ENCODE measurements at regions not wholly inside any gene's neighbourhood (a gene's known extent, or its start where the extent isn't known, plus 50 kb on each side); places are given as distances from the start of the nearest gene placed in this dataset.

DNA sequence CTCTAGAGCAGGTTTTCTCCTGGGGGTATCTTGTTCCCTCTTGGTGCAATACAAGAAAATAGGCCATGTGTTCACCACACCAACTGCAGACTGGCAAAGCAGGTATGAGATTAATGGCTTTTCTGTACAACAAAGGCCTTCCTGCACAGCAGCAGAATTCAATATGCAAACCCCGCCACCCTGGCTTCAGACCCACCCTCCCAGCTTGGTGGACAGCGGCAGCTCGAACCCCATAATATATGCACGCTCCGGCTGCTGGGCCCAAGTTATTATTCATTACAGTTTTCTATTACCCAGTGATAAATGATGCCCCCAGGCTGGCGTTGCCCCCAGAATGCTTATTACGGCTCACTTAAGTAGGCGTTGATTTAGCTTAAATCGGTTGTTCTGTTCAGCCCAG, 144.2 kb downstream of the RRAGC start:
- no peak overlapping the region for H3K4me3 ChIP-seq (ENCODE audit: low read depth, low read length)
- H3K4me1 ChIP-seq (ENCODE audit: control insufficient read depth, insufficient read depth, low read length): no peaks in the 10 kb centered on the region
- no peak overlapping the region for H3K9ac ChIP-seq (ENCODE audit: low read depth, low read length)
- no peaks in the 10 kb centered on the region for H3K27me3 ChIP-seq (ENCODE audit: control insufficient read depth, insufficient read depth, low read length)
- no peak overlapping the region for H3K27ac ChIP-seq (ENCODE audit: low read depth, low read length)
- H3K36me3 ChIP-seq (ENCODE audit: control insufficient read depth, insufficient read depth, low read length): no peaks in the 10 kb centered on the region
- no peaks in the 10 kb centered on the region for H3K9me3 ChIP-seq (ENCODE audit: control insufficient read depth, insufficient read depth, low read length)

DNA sequence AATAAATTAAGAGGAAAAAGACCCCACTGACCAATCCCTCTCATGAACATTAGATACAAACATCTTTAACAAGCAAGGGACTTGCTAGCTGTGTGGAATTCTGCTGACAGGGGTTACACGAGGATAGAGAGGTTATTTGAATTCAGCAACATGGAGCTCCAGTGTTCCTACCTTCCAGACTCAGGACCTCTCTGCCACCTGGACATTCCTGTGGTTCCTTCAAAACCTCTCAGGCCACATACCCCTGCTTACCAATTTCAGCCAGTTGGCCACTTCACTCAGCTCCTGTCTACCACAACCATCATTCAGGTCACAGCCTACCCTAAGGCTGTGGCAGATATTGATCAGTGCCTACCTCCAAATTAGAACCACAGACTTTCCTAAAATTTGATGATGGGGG, 147.5 kb downstream of the RRAGC start:
- no peaks in the 10 kb centered on the region for H3K4me1 ChIP-seq (ENCODE audit: control insufficient read depth, insufficient read depth, low read length)
- H3K9me3 ChIP-seq (ENCODE audit: control insufficient read depth, insufficient read depth, low read length): no peaks in the 10 kb centered on the region
- no peak overlapping the region for H3K9ac ChIP-seq (ENCODE audit: low read depth, low read length)
- H3K27ac ChIP-seq (ENCODE audit: low read depth, low read length): no peak overlapping the region
- H3K36me3 ChIP-seq (ENCODE audit: control insufficient read depth, insufficient read depth, low read length): no peaks in the 10 kb centered on the region
- no peak overlapping the region for H3K4me3 ChIP-seq (ENCODE audit: low read depth, low read length)
- H3K27me3 ChIP-seq (ENCODE audit: control insufficient read depth, insufficient read depth, low read length): no peaks in the 10 kb centered on the region

DNA sequence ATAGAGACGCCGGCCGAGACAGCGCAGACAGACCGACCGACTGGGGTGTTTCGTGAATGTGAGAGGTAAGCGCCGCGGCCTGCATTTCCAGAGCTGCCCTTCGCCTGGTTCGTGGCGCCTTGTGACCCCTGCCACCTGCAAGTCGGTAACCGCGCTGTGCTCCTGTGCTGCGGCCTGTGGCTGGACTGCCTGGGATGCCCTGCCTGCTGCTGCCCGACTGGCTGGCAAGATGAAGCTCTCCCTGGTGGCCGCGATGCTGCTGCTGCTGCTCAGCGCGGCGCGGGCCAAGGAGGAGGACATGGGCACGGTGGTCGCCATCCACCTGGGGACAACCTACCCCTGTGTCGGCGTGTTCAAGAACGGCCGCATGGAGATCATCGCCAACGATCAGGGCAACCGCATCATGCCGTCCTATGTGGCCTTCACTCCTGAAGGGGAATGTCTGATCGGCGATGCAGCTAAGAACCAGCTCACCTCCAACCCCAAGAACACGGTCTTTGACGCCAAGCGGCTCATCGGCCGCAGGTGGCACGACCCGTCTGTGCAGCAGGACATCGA, 150.8 kb downstream of the RRAGC start:
- no peak overlapping the region for H3K27ac ChIP-seq (ENCODE audit: low read depth, low read length)
- no peaks in the 10 kb centered on the region for H3K36me3 ChIP-seq (ENCODE audit: control insufficient read depth, insufficient read depth, low read length)
- no peak overlapping the region for H3K4me3 ChIP-seq (ENCODE audit: low read depth, low read length)
- H3K9me3 ChIP-seq (ENCODE audit: control insufficient read depth, insufficient read depth, low read length): peaks cover 7% of the 10 kb centered on the region
- no peaks in the 10 kb centered on the region for H3K4me1 ChIP-seq (ENCODE audit: control insufficient read depth, insufficient read depth, low read length)
- no peaks in the 10 kb centered on the region for H3K27me3 ChIP-seq (ENCODE audit: control insufficient read depth, insufficient read depth, low read length)
- H3K9ac ChIP-seq (ENCODE audit: low read depth, low read length): no peak overlapping the region

DNA sequence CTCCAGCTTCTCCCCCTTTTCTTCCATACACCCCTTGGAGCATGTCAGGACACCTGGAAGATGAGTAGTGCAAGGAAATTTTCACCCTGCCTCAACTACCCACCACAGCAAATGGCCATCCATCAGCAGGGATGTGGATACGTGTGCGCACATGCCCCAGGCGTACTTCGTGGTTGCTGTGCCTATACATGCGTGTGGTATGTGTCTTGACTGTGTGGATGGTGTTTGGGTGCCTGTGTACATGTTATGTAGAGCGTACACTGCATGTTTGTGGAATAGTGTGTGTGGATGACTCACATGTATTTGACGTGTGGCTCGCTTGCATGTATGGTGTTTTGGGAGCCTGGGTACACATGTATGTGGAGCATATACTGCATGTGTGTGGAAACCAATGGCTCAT, 158.5 kb downstream of the RRAGC start:
- Histone ChIP-seq H3K9ac (ENCODE audit: low read depth, low read length) (no peak overlapping the region), H3K4me3 (ENCODE audit: low read depth, low read length) (no peak overlapping the region), H3K27me3 (ENCODE audit: control insufficient read depth, insufficient read depth, low read length) (no peaks in the 10 kb centered on the region), H3K27ac (ENCODE audit: low read depth, low read length) (no peak overlapping the region), H3K36me3 (ENCODE audit: control insufficient read depth, insufficient read depth, low read length) (no peaks in the 10 kb centered on the region), H3K4me1 (ENCODE audit: control insufficient read depth, insufficient read depth, low read length) (no peaks in the 10 kb centered on the region), H3K9me3 (ENCODE audit: control insufficient read depth, insufficient read depth, low read length) (peaks cover under 1% of the 10 kb centered on the region; the same call in 1 of the 2 replicates)

- H3K9ac ChIP-seq (ENCODE audit: low read depth, low read length): no peak overlapping the region
- no peak overlapping the region for H3K4me3 ChIP-seq (ENCODE audit: low read depth, low read length)
- no peaks in the 10 kb centered on the region for H3K36me3 ChIP-seq (ENCODE audit: control insufficient read depth, insufficient read depth, low read length)
- H3K4me1 ChIP-seq (ENCODE audit: control insufficient read depth, insufficient read depth, low read length): no peaks in the 10 kb centered on the region
- no peak overlapping the region for H3K27ac ChIP-seq (ENCODE audit: low read depth, low read length)
- H3K9me3 ChIP-seq (ENCODE audit: control insufficient read depth, insufficient read depth, low read length): no peaks in the 10 kb centered on the region
- H3K27me3 ChIP-seq (ENCODE audit: control insufficient read depth, insufficient read depth, low read length): no peaks in the 10 kb centered on the region
These were observed 159.5 kb downstream of the RRAGC start for GRCh38 chr1:38700077-38700470.

- Histone ChIP-seq H3K4me3 (ENCODE audit: low read depth, low read length) (no peak overlapping the region), H3K9me3 (ENCODE audit: control insufficient read depth, insufficient read depth, low read length) (no peaks in the 10 kb centered on the region), H3K27me3 (ENCODE audit: control insufficient read depth, insufficient read depth, low read length) (no peaks in the 10 kb centered on the region), H3K36me3 (ENCODE audit: control insufficient read depth, insufficient read depth, low read length) (no peaks in the 10 kb centered on the region), H3K27ac (ENCODE audit: low read depth, low read length) (no peak overlapping the region), H3K4me1 (ENCODE audit: control insufficient read depth, insufficient read depth, low read length) (no peaks in the 10 kb centered on the region), H3K9ac (ENCODE audit: low read depth, low read length) (no peak overlapping the region)
These were observed 160.1 kb downstream of the RRAGC start for GRCh38 chr1:38699330-38700076.

DNA sequence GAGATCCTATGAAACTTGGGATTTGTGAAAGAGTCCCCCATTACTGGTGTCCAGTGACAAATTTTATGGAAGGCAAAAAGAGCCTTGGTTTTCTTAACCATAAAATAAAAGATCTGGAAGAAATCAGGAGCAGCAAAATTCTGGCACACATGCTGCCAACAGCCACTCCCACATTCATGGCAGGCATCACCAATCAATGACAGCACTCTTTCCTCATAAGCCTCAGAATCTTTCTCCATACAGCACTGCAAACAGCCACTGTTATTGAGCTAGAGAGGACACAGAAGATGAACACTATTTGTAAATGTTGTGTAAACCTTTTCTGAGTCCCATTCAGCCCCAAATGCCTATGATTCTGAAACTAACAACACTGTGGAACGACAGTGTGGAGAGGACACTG, 162.2 kb downstream of the RRAGC start:
- no peak overlapping the region for H3K9ac ChIP-seq (ENCODE audit: low read depth, low read length)
- H3K4me1 ChIP-seq (ENCODE audit: control insufficient read depth, insufficient read depth, low read length): no peaks in the 10 kb centered on the region
- no peaks in the 10 kb centered on the region for H3K27me3 ChIP-seq (ENCODE audit: control insufficient read depth, insufficient read depth, low read length)
- no peak overlapping the region for H3K27ac ChIP-seq (ENCODE audit: low read depth, low read length)
- no peak overlapping the region for H3K4me3 ChIP-seq (ENCODE audit: low read depth, low read length)
- no peaks in the 10 kb centered on the region for H3K36me3 ChIP-seq (ENCODE audit: control insufficient read depth, insufficient read depth, low read length)
- no peaks in the 10 kb centered on the region for H3K9me3 ChIP-seq (ENCODE audit: control insufficient read depth, insufficient read depth, low read length)

- Histone ChIP-seq H3K9me3 (ENCODE audit: control insufficient read depth, insufficient read depth, low read length) (no peaks in the 10 kb centered on the region), H3K4me3 (ENCODE audit: low read depth, low read length) (no peak overlapping the region), H3K27ac (ENCODE audit: low read depth, low read length) (no peak overlapping the region), H3K4me1 (ENCODE audit: control insufficient read depth, insufficient read depth, low read length) (no peaks in the 10 kb centered on the region), H3K27me3 (ENCODE audit: control insufficient read depth, insufficient read depth, low read length) (no peaks in the 10 kb centered on the region), H3K36me3 (ENCODE audit: control insufficient read depth, insufficient read depth, low read length) (no peaks in the 10 kb centered on the region), H3K9ac (ENCODE audit: low read depth, low read length) (no peak overlapping the region)
These were observed 163.2 kb downstream of the RRAGC start for GRCh38 chr1:38696371-38696770.

- Histone ChIP-seq H3K9me3 (ENCODE audit: control insufficient read depth, insufficient read depth, low read length) (no peaks in the 10 kb centered on the region), H3K9ac (ENCODE audit: low read depth, low read length) (no peak overlapping the region), H3K36me3 (ENCODE audit: control insufficient read depth, insufficient read depth, low read length) (no peaks in the 10 kb centered on the region), H3K27ac (ENCODE audit: low read depth, low read length) (no peak overlapping the region), H3K4me1 (ENCODE audit: control insufficient read depth, insufficient read depth, low read length) (no peaks in the 10 kb centered on the region), H3K4me3 (ENCODE audit: low read depth, low read length) (no peak overlapping the region), H3K27me3 (ENCODE audit: control insufficient read depth, insufficient read depth, low read length) (no peaks in the 10 kb centered on the region)
These were observed 165.8 kb downstream of the RRAGC start for GRCh38 chr1:38693759-38694158.

DNA sequence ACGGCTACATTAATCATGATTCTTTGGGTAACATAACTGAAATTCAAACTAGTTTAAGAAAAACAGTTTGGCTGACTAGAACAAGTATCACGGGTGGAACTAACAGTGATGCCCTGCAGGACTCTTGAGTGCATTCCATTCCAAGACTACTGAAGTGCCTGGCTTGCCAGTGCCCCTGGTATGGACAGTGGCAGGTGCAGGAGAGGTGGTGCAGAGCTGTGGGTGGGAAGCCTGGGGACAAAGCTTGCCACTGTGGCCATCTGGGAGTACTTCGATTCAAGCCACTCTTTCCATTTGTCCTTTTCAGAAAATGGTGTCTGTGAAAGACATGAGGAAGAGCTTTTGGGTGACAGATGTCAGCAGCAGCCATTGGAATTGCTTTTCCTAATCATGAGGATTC, 166.5 kb downstream of the RRAGC start:
- no peaks in the 10 kb centered on the region for H3K36me3 ChIP-seq (ENCODE audit: control insufficient read depth, insufficient read depth, low read length)

DNA sequence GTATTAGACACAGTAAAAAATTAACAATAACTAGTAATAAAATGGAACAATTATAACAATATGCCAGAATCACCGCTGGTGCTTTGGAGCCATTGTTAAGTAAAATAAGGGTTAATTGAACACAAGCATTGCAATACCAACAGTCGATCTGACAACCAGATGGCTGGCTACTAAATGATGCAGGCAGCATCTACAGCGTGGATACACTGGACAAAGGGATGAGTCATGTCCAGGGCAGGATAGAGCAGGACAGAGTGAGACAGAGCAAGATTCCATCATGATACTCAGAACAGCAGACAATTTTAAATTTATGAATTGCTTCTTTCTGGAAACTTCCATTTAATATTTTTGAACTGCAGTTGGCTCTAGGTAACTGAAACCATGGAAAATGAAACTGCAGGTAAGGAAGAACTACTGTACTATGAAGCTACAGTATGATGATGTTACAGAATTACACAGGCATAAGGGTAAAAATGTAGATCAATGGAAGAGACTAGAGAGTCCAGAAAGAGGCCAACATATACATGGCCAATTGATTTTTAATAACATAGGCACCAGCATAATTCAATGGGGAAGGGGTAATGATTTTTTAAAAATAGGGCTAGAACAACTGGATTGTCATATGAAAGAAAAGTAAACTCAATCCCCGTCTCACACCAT, 168.7 kb downstream of the RRAGC start:
- Histone ChIP-seq H3K27ac (ENCODE audit: low read depth, low read length) (no peak overlapping the region), H3K4me3 (ENCODE audit: low read depth, low read length) (no peak overlapping the region), H3K4me1 (ENCODE audit: control insufficient read depth, insufficient read depth, low read length) (no peaks in the 10 kb centered on the region)

More for the DNA sequence above, 166.5 kb downstream of the RRAGC start:
- no peak overlapping the region for H3K9ac ChIP-seq (ENCODE audit: low read depth, low read length)
- no peak overlapping the region for H3K4me3 ChIP-seq (ENCODE audit: low read depth, low read length)
- no peak overlapping the region for H3K27ac ChIP-seq (ENCODE audit: low read depth, low read length)
- H3K4me1 ChIP-seq (ENCODE audit: control insufficient read depth, insufficient read depth, low read length): no peaks in the 10 kb centered on the region
- H3K9me3 ChIP-seq (ENCODE audit: control insufficient read depth, insufficient read depth, low read length): no peaks in the 10 kb centered on the region
- no peaks in the 10 kb centered on the region for H3K27me3 ChIP-seq (ENCODE audit: control insufficient read depth, insufficient read depth, low read length)

More for the DNA sequence above, 168.7 kb downstream of the RRAGC start:
- Histone ChIP-seq H3K27me3 (ENCODE audit: control insufficient read depth, insufficient read depth, low read length) (no peaks in the 10 kb centered on the region), H3K36me3 (ENCODE audit: control insufficient read depth, insufficient read depth, low read length) (no peaks in the 10 kb centered on the region), H3K9me3 (ENCODE audit: control insufficient read depth, insufficient read depth, low read length) (no peaks in the 10 kb centered on the region), H3K9ac (ENCODE audit: low read depth, low read length) (no peak overlapping the region)

All from HUES48 (cell line).